ENCODE measurements at regions not wholly inside any gene's neighbourhood (a gene's known extent, or its start where the extent isn't known, plus 50 kb on each side); places are given as distances from the start of the nearest gene placed in this dataset.
"Not testable (repeated sequence)": the region's sequence is repeated elsewhere in the genome, so short reads cannot be mapped to it uniquely, and the experiment has no call there.

DNA sequence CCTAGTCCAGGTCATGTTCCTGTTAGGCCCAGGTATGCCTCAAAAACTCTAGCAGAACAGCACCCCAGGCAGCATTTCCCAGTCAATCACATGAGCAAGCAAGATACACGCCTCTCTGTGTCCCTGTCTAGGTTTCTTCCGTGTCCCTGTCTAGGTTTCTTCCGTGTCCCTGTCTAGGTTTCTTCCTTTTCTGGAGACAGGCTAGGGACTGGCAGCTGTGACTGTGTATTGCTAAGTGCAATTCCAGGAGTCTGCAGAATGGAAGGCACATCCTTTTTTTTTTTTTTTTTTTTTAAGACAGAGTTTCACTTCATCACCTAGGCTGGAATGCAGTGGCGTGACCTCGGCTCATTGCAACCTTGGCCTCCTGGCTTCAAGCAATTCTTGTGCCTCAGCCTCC lies 77.6 kb downstream of the SETD4 start:
- no peak for DNase-seq

DNA sequence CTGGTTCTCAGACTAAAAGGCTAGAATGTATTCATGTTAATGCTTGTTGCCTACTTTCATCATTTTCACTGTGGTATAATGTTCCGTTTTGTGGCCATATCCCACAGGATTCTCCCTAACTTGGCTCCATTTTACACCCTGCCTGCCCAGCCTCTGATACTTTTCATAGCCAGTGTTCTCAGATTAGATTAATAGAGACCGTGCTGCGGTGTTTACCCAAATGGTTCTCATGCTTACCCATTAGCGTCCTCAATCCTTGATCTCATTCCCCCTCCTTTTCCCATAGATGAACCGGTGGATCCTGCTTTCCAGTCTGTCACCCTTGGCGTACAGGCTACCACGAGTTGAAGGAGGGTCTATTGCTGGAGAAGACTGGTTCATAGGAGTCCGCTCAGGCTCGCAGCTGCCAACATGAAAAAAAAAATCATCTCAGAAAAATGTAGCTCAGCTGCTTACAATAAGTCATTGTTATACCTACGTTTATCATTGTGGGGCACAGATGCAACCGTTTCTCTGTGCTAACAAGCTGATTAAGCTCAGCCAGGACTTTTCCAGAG lies 78.7 kb downstream of the SETD4 start:
- DNase-seq: no peak

DNA sequence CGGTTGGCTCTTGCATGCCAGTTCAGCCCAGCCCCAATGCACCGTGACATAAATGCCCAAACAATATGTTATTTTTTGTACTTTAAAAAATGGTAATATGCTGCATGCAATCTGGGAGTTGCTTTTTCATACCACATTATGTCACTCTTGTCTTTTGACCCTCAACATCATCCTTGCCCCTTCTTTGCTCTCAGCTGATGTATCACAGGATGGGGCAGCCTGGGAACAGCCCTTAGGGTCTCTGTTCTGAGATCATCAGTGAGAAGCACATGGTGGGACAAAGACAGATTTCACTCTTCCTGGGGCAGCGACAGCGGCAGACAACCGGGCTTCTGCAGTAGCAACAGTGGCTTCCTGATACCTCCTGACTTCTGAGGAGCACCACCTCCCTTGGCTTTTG lies 79.5 kb downstream of the SETD4 start:
- no peak for DNase-seq

GRCh38 chr21:35977860-35978259 lies 82.5 kb downstream of the SETD4 start:
- not testable (repeated sequence) for DNase-seq

DNA sequence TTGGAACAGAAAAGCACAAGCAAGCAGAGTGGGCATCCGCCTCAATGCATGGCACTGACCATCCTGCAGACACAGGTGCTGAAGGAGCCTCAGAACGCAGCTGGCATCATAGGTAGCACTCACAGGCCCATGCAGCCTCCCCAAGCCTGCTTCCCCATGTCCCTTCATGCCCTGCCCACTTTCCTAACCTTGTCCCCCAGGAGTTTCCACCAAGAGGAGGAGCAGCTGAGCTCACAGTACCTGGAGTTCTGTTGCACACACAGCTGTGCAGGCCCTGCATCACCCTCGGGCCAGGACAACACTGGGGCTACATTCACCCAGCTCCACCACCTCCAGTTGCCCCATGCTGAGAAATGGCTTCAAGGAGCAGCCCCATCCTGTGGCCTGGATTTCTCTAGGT lies 83.4 kb downstream of the SETD4 start:
- no peak for DNase-seq

DNA sequence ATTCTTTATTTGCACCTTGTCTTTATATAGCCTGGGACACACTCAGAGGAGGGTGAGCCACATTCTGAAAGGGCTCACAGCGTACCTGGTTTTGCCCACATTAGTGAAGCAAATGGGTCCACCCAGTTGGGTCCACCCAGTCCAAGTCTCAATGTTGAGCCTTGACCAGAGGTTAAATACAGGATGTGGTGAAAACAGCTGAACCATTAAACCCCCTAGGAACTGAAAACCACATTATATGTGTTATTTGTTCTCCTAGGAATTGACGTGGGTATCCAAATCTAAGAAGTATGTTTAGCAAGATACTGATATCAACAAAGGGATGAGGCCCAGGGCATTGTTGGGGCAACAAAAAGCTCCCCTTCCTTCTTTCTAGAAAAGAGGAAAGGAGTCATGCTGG lies 83.8 kb downstream of the SETD4 start:
- no peak for DNase-seq

DNA sequence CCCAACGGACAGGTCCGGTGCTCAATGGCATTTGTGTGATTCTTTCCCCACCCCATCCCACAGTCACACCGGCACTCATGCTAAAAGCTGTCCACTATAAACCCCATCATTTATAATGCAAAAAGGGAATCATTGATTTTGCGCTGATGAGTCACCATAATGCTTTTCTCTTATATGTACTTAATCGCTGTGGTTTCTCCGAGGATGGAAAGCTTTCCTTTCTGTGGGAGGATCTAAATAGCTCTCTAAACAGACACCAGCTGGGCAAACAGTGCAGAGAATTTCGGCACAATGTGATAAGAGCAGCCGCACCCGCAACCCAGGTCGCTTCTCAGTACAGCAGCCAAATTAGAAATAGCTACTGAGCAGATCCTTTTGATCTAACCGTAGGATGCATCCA lies 85.6 kb downstream of the SETD4 start:
- DNase-seq: no peak

DNA sequence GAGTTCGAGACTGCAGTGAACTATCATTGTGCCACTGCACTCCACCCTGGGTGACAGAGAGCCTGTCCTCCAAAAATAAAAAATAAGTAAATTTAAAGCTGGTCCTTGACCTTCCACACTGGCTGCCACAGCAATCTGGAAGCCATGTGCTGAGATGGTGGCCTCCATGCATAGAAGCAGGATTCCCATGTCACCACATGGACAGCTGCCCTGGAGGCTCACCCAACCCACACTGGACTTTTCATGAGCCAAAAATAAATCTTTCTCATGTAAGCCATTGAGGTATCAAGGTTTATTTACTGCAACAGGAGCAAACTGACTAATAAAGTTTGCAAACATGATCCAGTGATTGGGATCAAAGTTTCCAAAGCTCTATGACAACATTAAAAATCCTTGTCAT lies 88.5 kb downstream of the SETD4 start:
- DNase-seq: no peak

- DNase-seq: no peak
Observed at GRCh38 chr21:35969281-35969680, 91.0 kb downstream of the SETD4 start.

DNA sequence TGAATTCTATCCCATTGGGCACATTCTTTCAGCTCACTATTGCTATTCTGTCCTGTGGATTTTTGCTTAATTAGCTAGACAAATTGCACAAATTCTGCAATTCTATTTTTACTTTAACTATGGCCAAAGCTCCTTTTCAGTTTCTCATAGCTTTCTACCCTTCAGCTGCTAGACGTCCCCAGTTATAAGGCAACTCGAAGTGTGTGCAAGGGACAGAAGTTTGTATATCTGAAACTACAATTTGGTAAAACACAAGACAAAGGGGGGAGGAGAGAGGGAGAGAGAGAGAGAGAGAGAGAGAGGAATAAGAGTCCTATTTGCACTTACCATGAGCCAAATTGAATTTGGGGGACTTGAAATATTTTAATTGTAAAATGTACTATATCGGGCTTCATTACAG lies 91.8 kb downstream of the SETD4 start:
- no peak for DNase-seq

DNA sequence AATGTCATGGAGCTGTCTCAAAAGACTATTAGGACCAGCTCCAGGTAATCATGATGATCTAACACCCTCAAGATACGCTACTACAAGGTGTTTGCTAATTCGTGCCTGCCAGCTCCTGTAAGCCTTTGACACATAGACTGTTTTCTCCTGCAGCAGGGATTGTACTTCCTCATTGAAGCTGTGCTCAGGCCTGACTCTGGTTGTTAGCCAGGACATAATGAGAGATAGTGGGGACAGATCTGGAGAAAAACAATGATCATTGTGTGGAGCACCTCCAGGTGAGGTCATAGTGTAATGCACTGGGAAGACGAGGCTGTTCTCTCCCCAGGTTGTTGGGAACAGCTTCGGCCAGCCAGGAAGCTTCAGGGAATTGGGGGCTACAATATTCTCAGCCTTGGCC lies 94.6 kb downstream of the SETD4 start:
- DNase-seq: no peak

GRCh38 chr21:35963920-35964451 lies 96.3 kb downstream of the SETD4 start:
- no peak for DNase-seq

DNA sequence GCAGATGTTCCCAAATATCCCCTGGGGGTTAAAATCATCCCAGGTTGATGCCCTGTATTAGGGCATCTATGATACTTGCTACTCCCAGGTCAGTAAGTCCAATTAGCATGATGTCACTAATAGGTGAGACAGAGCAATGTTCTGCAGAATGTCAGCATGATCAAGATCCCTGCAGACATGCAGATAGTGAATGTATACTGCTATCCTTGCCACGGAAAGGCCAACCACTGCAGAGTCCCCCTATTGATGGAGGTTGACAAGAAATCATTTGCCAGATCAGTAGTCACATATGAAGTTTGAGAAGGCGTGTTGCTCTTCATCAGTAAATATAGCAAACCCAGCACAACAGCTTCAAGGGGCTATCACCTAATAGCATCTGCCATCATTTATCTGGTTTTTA lies 97.4 kb downstream of the SETD4 start:
- DNase-seq: no peak

GRCh38 chr21:35954066-35954465 lies 106.3 kb downstream of the SETD4 start:
- DNase-seq: no peak

DNA sequence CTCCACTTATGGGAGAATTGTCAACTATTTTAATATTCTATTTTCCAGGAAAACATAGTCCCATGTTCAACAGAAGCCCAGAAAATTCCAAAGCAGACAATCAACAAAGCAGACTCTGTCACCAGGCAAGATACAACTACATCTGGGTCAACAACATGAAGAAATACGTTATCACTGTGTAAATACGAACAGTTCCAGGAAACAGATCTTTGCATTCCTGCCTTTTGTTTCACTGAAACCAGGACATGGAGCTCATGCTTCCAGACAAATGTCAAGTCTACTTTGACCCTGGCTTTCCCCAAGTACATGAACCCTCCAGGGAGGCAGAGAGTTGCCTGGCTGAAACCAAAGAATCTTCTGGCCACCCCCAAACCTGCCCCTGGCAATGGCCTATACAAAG lies 106.7 kb downstream of the SETD4 start:
- no peak for DNase-seq

- no peak for DNase-seq
Observed at GRCh38 chr21:35952651-35953340, 107.5 kb downstream of the SETD4 start.

DNA sequence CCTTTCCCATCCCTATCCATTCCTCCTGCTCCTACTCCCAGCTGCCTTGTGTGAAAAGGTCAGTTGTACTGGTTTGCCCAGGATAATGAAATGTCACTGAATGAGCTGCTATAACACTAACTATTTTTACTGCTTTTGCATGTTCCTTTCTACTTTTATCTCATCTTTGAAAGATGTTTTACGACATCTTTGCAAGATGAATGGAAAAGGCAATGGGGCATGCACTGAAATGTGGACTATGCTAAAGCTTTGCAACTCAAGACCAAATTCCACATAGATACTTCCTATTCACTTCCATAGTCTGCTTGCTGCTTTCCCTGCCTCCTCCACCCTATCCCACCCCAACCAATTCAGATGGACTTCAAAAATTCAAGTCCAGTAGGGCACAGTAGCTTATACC lies 111.3 kb downstream of the SETD4 start:
- no peak for DNase-seq

DNA sequence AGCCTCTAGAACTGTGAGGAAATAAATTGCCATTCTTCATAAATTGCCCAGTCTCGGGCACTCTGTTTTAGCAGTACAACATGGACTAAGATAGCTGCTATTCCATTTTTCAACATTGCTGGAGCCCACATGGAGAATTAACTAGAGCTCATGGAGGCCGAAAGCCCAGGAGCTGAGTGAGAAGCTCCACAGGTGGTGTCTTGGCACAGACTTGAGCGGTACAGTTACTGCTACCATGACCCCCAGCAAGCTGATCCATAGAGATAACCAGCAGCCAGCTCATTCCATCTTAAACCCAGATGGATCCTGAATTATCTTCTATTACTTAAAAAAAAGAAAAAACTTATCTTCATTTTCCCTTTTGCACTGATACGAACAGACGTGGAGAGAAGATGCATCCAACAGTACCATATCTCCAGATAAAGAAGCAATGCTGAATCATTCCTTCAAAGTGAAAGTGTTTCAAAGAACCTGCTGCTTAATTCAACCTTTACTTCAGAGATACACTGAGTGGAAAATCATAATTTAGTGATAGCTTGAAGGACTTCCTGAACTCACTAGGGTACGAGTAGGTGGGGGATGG lies 115.1 kb downstream of the SETD4 start:
- no peak for DNase-seq

DNA sequence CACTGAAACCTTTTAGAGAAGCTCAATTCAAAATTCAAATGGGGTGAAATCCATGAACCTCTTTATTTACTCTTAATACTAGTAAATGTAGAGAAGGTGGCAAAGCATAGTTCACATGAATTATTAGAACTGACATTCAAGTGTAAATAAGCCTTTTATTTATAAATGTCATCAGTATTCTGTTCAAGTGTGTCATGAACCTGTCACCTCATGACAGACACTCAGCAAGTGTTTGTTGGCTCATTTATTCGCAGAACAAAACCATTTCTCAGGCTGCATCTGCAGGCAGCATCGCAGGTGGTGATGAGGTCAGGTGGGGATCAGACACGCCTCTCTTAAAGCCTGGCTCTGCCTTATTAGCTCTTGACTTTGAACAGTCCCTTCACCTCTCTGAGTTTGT lies 116.6 kb downstream of the SETD4 start:
- DNase-seq: no peak

- no peak for DNase-seq
Observed at GRCh38 chr21:35942211-35943144, 117.8 kb downstream of the SETD4 start.

- DNase-seq: no peak
Observed at GRCh38 chr21:35940074-35940927, 120.0 kb downstream of the SETD4 start.

DNA sequence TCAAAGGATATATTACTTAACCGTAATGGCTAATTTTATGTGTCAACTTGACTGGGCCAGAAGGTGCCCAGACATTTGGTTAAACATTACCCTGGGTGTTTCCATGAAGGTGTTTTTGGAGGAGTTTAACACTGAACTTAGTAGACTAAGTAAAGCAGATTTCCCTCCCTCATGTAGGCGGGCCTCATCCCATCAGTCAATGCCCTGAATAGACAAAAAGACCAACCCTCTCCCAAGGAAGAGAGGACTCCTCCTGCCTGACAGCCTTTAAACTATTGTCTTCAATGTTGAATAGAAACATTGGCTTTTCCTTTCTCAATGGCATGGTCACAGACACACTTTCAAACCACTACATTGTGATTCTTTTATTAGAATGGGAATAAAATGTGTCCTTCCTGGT lies 121.9 kb downstream of the SETD4 start:
- DNase-seq: no peak
